Neural crest cell (in vitro differentiated cells): ENCODE measurements at regions not wholly inside any gene's neighbourhood (a gene's known extent, or its start where the extent isn't known, plus 50 kb on each side); places are given as distances from the start of the nearest gene placed in this dataset.

Experiments
- DNase-seq: peaks from one replicate; pipeline ENCODE4 v3.0.0; 2021; ENCODE audit warnings: low read depth, mixed read lengths, low spot score
- H3K27ac Mint-ChIP-seq: one replicate; pipeline ENCODE4 v1.8.0; 2021; ENCODE audit warnings: mild to moderate bottlenecking, mixed read lengths; ENCODE audit not compliant: unreplicated experiment
- H3K27me3 Mint-ChIP-seq: 2 replicates; pipeline ENCODE4 v1.8.0; 2021; ENCODE audit warnings: low read depth, mild to moderate bottlenecking, mixed read lengths
- H3K36me3 Mint-ChIP-seq: 2 replicates; pipeline ENCODE4 v1.8.0; 2021; ENCODE audit warnings: low read depth, mild to moderate bottlenecking, mixed read lengths
- H3K4me1 Mint-ChIP-seq: 2 replicates; pipeline ENCODE4 v1.8.0; 2021; ENCODE audit warnings: mixed read lengths
- H3K4me3 Mint-ChIP-seq: one replicate; pipeline ENCODE4 v1.8.0; 2021; ENCODE audit warnings: mild to moderate bottlenecking, mixed read lengths
- H3K9me3 Mint-ChIP-seq: 2 replicates; pipeline ENCODE4 v1.8.0; 2021; ENCODE audit warnings: mixed read lengths
- TF ChIP-seq, protein P1 (sequence below): fragments of 200-600 bp; sonication (generic); conservative IDR thresholded peaks from 2 replicates; pipeline ENCODE4 v1.5.0; 2021; ENCODE audit warnings: antibody characterized with exemption, mild to moderate bottlenecking

DNA sequence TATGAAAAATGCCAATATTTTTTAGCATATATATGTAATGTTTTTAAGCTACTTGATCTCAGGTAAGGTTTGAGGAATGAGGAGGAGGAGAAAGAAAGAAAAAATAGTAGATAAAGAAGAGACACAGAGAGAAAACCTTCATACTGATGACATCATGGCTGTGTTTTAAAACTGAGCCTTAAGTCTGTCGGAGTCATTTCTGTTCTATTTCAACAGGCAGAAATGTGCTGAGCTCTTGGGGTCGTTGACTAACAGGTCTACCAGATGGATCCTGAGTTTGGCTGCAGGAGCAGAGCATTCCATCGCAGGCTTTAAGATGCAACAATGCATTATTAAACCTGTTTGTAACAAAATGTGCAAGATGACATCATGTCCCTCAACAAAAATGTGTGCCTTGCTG, 356.0 kb downstream of the TGFB2 start:
- no peaks in the 10 kb centered on the region for H3K36me3 Mint-ChIP-seq
- TF ChIP-seq, protein P1, sequence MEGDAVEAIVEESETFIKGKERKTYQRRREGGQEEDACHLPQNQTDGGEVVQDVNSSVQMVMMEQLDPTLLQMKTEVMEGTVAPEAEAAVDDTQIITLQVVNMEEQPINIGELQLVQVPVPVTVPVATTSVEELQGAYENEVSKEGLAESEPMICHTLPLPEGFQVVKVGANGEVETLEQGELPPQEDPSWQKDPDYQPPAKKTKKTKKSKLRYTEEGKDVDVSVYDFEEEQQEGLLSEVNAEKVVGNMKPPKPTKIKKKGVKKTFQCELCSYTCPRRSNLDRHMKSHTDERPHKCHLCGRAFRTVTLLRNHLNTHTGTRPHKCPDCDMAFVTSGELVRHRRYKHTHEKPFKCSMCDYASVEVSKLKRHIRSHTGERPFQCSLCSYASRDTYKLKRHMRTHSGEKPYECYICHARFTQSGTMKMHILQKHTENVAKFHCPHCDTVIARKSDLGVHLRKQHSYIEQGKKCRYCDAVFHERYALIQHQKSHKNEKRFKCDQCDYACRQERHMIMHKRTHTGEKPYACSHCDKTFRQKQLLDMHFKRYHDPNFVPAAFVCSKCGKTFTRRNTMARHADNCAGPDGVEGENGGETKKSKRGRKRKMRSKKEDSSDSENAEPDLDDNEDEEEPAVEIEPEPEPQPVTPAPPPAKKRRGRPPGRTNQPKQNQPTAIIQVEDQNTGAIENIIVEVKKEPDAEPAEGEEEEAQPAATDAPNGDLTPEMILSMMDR: no peak
- no peaks in the 10 kb centered on the region for H3K9me3 Mint-ChIP-seq
- H3K27me3 Mint-ChIP-seq: no peaks in the 10 kb centered on the region
- H3K27ac Mint-ChIP-seq: no peak overlapping the region
- DNase-seq: no peak
- H3K4me1 Mint-ChIP-seq: no peaks in the 10 kb centered on the region
- H3K4me3 Mint-ChIP-seq: no peak overlapping the region

DNA sequence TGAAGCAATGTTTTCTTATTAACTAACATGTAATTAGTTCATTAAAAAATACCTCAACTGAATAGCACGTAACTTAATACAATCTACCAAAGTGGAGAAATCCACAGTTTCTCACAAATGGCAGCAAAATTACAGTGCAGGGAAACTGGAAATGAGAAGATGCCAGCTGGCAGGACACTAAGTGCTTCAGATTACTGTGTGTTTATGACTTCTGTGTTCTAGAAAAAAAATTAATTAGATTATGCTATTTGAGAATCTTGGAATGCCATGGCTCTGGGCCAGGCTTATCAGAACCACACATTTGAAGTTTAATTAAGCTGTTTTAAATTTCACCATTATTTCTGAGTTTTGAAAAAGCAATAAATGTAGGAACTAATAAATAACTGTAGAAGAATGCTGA, 357.6 kb downstream of the TGFB2 start:
- Mint-ChIP-seq H3K4me3 (no peak overlapping the region), H3K27me3 (no peaks in the 10 kb centered on the region), H3K9me3 (no peaks in the 10 kb centered on the region), H3K4me1 (no peaks in the 10 kb centered on the region), H3K27ac (no peak overlapping the region), H3K36me3 (no peaks in the 10 kb centered on the region)
- DNase-seq: no peak
- TF ChIP-seq, protein P1: no peak

DNA sequence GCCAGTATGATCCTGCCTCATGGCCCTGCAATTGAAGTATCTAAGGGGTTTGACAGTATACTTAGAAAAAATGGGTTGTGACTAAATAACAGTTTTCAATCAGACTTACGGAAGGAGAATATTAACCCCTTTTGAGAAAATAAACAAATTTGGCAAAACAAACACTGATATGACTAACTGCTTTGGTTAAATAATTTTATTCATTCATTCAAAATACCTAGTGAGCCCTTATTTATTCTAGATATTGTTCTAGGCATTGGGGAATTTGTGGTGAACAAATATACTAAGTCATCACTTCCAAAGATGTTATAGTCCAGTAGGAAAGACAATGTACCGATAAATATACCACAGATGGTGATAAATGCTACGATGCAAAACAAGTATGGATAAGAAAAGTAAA, 358.7 kb downstream of the TGFB2 start:
- no peaks in the 10 kb centered on the region for H3K9me3 Mint-ChIP-seq
- no peaks in the 10 kb centered on the region for H3K4me1 Mint-ChIP-seq
- H3K36me3 Mint-ChIP-seq: no peaks in the 10 kb centered on the region
- no peak overlapping the region for H3K27ac Mint-ChIP-seq
- H3K27me3 Mint-ChIP-seq: no peaks in the 10 kb centered on the region
- DNase-seq: no peak
- no peak overlapping the region for H3K4me3 Mint-ChIP-seq
- TF ChIP-seq, protein P1: no peak

DNA sequence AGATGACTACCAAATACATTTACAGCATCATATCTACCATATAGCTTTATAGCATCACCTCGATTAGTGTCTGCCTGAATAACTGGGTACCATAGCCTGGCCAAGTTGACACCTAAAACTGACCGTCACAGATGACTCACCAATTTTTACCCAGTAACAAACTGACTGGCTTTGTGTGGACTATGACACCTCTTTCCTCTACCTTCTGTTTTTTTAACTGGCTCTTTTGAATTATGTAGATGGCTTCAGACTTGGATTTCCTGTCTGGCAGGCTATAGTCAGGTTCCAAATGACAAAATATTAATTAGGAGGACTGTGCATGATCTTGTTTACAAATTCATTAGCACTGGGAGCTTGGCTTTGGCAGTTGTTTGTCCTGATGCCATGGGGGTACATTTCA, 360.3 kb downstream of the TGFB2 start:
- Mint-ChIP-seq H3K4me3 (no peak overlapping the region), H3K36me3 (no peaks in the 10 kb centered on the region), H3K27me3 (no peaks in the 10 kb centered on the region), H3K27ac (no peak overlapping the region), H3K9me3 (peaks cover 5% of the 10 kb centered on the region), H3K4me1 (peaks cover 8% of the 10 kb centered on the region)
- TF ChIP-seq, protein P1: no peak
- DNase-seq: no peak

DNA sequence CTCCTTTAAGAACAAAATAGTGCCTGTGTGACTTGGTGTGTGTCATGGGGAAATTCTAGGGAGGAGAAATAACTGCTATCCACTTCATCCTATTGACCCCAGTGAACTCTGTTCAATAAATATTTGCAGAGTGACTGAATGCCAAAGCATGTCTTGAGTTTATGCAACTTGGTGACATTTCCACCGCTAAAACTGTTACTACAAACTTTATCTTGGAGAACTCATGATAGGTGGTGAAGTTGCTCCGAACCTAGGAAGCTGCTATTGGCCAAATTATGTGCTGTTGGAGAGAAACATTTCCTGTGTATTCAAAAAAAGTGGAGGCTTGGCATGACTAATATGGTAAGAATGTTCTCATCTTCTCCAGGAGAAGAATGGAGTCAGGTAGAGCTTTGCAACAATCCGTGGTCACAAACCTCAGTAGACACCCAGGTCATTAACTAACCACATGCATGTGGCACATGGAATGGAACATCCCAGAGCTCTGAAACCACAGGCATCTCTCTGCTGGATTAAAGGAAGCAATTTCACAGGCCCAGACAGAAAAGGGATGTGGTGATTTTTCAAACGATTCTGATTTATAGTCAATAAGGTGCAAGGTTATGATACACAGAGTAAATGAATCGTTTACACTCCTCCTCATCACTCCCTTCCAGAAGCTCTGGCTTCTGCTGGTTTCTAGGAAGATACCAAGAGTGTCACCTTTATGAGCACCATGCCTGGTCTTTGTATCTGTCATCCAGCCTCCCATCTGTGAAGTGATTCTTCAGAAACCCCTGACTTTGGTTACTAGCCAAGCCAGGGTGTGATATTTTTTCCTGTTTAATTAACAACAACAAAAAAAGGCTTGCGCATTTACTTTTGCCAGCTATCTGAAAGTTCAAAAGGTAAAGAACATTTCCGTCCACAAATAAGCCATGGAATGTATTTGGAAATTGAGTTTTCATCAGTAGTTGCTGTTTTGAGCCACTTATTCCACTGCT, 361.1 kb downstream of the TGFB2 start:
- H3K4me1 Mint-ChIP-seq: peaks cover 8% of the 10 kb centered on the region
- H3K9me3 Mint-ChIP-seq: peaks cover 5% of the 10 kb centered on the region
- DNase-seq: no peak
- no peaks in the 10 kb centered on the region for H3K27me3 Mint-ChIP-seq
- TF ChIP-seq, protein P1: no peak
- H3K4me3 Mint-ChIP-seq: no peak overlapping the region
- H3K27ac Mint-ChIP-seq: no peak overlapping the region
- no peaks in the 10 kb centered on the region for H3K36me3 Mint-ChIP-seq
